Uterus (tissue), 3 donors: ENCODE measurements at regions not wholly inside any gene's neighbourhood (a gene's known extent, or its start where the extent isn't known, plus 50 kb on each side); places are given as distances from the start of the nearest gene placed in this dataset.

Source experiments
- DNase-seq, 2 donors: peaks; one replicate each; pipeline ENCODE4 v3.0.0-alpha.2; 2019 to 2020
- H3K27ac ChIP-seq, 2 donors: fragments of 200-600 bp; sonication (generic); 1 replicate in 1 of 2; 2 replicates in 1 of 2; pipeline ENCODE4 v1.5.1; 2016 to 2018
- H3K27me3 ChIP-seq, 2 donors: fragments of 200-600 bp; sonication (generic); one replicate each; pipeline ENCODE4 v1.5.1; 2018 to 2019; ENCODE audit warnings: control low read depth in 1 of 2
- H3K36me3 ChIP-seq, 2 donors: fragments of 200-600 bp; sonication (generic); one replicate each; pipeline ENCODE4 v1.5.1; 2019; ENCODE audit warnings: control low read depth in 1 of 2
- H3K4me1 ChIP-seq, 2 donors: fragments of 200-600 bp; sonication (generic); one replicate each; pipeline ENCODE4 v1.5.1; 2018 to 2019; ENCODE audit warnings: control low read depth in 1 of 2
- H3K4me3 ChIP-seq, 2 donors: fragments of 200-600 bp; sonication (generic); 1 replicate in 1 of 2; 2 replicates in 1 of 2; pipeline ENCODE4 v1.5.1; 2018 to 2019; ENCODE audit warnings: mild to moderate bottlenecking in 1 of 2
- H3K9me3 ChIP-seq, 2 donors: fragments of 200-600 bp; sonication (generic); one replicate each; pipeline ENCODE4 v1.5.1; 2019; ENCODE audit warnings: control low read depth in 1 of 2
- POLR2A ChIP-seq, 2 donors: fragments of 450-650 bp; IDR thresholded peaks; one replicate each; pipeline ENCODE4 v1.6.1; 2016; ENCODE audit warnings: antibody characterized with exemption in 2 of 2, mild to moderate bottlenecking in 1 of 2, moderate library complexity in 1 of 2
- intact Hi-C: fragments of 100-400 bp; cut with DNase I; formaldehyde crosslinking; loops from one replicate; pipeline ENCODE4 v1.15.1; 2023; ENCODE audit warnings: low total_unique reads
- TF ChIP-seq, protein P1 (sequence below), 4 experiments: fragments of 200-600 bp in 2 of 4; fragments of 450-650 bp in 2 of 4; sonication (generic) in 2 of 4; IDR thresholded peaks; one replicate each; pipeline ENCODE4 v1.5.1; 2016 to 2019; ENCODE audit warnings: antibody characterized with exemption in 4 of 4, mild to moderate bottlenecking in 2 of 4, moderate library complexity in 1 of 4
- donor health status: DM: yes; HTN: yes; CAD: no.

DNA sequence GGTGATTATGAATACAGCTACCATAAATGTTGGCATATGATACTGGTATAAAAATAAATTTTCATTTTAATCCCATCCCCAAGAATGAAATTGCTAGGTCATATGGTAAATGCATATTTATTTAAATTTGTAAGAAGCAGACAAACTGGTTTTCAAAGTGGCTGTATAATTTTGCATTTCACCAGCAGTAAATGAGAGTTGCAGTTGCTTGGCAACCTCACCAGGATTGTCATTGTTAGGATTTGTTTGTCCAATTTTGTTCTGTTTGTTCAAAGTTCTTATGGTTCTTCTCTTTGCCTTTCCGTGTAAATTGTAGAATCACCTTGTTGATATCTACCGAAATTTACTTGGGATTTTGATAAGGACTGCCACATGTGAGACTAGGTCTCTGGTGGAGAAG is 237.4 kb downstream of the OTUD1 start:
- no peak for DNase-seq
- Histone ChIP-seq H3K27ac (no peak overlapping the region), H3K27me3 (no peaks in the 10 kb centered on the region), H3K4me3 (no peak overlapping the region), H3K4me1 (no peaks in the 10 kb centered on the region), H3K9me3 (no peaks in the 10 kb centered on the region), H3K36me3 (no peaks in the 10 kb centered on the region)
- no peak for TF ChIP-seq POLR2A (IDR thresholded peaks at IDR 0.05)
- TF ChIP-seq, protein P1, sequence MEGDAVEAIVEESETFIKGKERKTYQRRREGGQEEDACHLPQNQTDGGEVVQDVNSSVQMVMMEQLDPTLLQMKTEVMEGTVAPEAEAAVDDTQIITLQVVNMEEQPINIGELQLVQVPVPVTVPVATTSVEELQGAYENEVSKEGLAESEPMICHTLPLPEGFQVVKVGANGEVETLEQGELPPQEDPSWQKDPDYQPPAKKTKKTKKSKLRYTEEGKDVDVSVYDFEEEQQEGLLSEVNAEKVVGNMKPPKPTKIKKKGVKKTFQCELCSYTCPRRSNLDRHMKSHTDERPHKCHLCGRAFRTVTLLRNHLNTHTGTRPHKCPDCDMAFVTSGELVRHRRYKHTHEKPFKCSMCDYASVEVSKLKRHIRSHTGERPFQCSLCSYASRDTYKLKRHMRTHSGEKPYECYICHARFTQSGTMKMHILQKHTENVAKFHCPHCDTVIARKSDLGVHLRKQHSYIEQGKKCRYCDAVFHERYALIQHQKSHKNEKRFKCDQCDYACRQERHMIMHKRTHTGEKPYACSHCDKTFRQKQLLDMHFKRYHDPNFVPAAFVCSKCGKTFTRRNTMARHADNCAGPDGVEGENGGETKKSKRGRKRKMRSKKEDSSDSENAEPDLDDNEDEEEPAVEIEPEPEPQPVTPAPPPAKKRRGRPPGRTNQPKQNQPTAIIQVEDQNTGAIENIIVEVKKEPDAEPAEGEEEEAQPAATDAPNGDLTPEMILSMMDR (IDR thresholded peaks at IDR 0.05), result no peak
- intact Hi-C loops, result no loop called here

DNA sequence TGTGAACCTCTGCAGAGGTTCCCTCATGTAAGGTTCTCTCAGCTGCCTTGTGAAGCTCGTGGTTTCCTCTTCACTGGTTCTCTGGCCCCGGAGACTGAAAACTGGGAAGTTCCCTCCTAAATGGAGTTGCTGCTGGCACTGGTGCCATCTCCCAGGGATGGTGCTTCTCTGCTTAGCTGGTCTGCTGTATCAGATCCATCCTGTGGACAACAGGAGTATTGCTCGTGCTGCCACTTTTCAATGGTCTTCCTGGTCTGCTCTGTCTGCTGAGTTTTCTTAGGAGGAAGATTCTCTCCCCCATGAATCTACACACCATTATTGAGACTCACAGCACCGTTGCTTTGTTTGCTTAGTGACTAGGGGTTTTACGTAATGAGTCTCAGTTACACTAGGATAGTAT is 247.8 kb downstream of the OTUD1 start:
- Histone ChIP-seq H3K4me3 (no peak overlapping the region), H3K4me1 (no peaks in the 10 kb centered on the region), H3K36me3 (no peaks in the 10 kb centered on the region), H3K27me3 (no peaks in the 10 kb centered on the region), H3K9me3 (no peaks in the 10 kb centered on the region), H3K27ac (no peak overlapping the region)
- no peak for DNase-seq
- TF ChIP-seq, protein P1 (IDR thresholded peaks at IDR 0.05), result no peak
- TF ChIP-seq POLR2A (IDR thresholded peaks at IDR 0.05), result no peak
- intact Hi-C loops, result no loop called here

DNA sequence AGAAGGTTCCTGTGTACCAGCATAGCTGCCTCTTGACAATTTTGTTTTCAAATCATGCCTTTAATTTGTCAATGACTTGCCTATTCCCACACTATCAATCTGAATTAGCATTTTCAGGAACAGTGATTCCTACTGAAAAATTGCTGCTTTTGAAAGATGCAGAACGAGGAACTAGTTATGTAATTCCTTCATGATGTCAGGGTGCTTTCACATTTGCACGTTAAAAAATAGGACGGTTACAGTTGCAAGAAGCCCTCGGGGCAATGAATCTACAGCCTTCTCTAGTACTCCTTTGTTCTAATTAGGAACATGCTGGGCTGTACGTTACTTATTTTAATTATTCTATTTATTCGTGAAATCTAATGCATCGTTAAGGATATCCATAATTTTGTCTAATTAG is 253.9 kb downstream of the OTUD1 start:
- no peaks in the 10 kb centered on the region for H3K9me3 ChIP-seq
- peaks cover 0 to 9% of the 10 kb centered on the region in 2 donors for H3K27me3 ChIP-seq
- TF ChIP-seq, protein P1 (IDR thresholded peaks at IDR 0.05), result no peak
- H3K27ac ChIP-seq, result no peak overlapping the region
- no peaks in the 10 kb centered on the region for H3K36me3 ChIP-seq
- DNase-seq, result no peak
- no peak overlapping the region for H3K4me3 ChIP-seq
- intact Hi-C loops, result no loop called here
- no peaks in the 10 kb centered on the region for H3K4me1 ChIP-seq

DNA sequence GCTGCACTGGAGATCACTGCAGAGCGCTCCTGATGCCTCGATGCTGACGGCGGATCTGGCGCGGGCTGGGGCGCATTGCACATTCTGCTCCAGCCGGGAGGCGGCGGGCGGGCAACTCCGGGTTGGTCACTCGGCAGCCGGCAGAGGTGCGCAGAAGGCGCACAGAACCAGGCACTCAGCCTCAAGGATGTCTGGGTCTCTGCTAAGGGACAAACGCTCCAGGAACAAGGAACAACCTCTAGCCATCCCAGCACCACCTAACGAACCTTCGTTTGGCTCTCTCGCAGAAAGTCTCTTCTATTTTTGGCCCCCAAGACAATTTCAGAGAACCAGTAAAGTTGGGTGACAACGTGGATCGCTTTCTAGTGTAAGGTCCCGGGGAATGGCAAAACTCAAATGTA is 254.6 kb downstream of the OTUD1 start:
- no peak overlapping the region for H3K4me3 ChIP-seq
- TF ChIP-seq, protein P1 (IDR thresholded peaks at IDR 0.05), result no peak
- no peak for TF ChIP-seq POLR2A (IDR thresholded peaks at IDR 0.05)
- H3K36me3 ChIP-seq, result no peaks in the 10 kb centered on the region
- intact Hi-C loops, result no loop called here
- H3K9me3 ChIP-seq, result no peaks in the 10 kb centered on the region
- no peak overlapping the region for H3K27ac ChIP-seq
- H3K4me1 ChIP-seq, result no peaks in the 10 kb centered on the region
- H3K27me3 ChIP-seq, result peaks cover 0 to 9% of the 10 kb centered on the region in 2 donors
- no peak for DNase-seq

DNA sequence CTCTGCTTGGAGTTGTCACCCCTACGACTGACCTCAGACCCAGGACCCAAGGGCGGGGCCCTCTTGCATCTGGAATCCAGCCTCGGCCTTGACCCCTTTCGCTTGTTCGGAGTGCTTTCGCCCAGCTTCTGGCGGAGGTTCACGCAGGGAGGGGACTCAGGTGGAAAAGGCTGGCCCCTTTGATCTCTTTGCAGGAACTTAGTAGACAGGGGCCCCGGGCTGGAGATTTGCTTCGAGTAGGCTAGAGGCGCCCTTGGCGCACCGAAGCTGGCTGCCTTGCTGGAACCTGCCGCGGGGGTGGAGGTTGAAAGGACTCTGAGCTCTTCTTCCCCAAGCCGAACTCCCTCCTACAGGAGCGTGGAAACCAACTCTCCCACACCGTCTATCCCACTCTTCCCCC is 255.1 kb downstream of the OTUD1 start:
- DNase-seq, result no peak
- H3K4me1 ChIP-seq, result no peaks in the 10 kb centered on the region
- H3K4me3 ChIP-seq, result no peak overlapping the region
- H3K27ac ChIP-seq, result no peak overlapping the region
- no peaks in the 10 kb centered on the region for H3K9me3 ChIP-seq
- intact Hi-C loops, result no loop called here
- TF ChIP-seq, protein P1 (IDR thresholded peaks at IDR 0.05), result no peak
- TF ChIP-seq POLR2A (IDR thresholded peaks at IDR 0.05), result no peak
- peaks cover 0 to 9% of the 10 kb centered on the region in 2 donors for H3K27me3 ChIP-seq
- H3K36me3 ChIP-seq, result no peaks in the 10 kb centered on the region
